ENCODE measurements at regions not wholly inside any gene's neighbourhood (a gene's known extent, or its start where the extent isn't known, plus 50 kb on each side); places are given as distances from the start of the nearest gene placed in this dataset.

- no peak for DNase-seq
- no peak overlapping the region for H3K27ac ChIP-seq
- H3K36me3 ChIP-seq = no peaks in the 10 kb centered on the region
- no peaks in the 10 kb centered on the region for H3K27me3 ChIP-seq (ENCODE audit: insufficient read depth, low read depth, severe bottlenecking)
- no peak for TF ChIP-seq CTCF (IDR thresholded peaks at IDR 0.05; ENCODE audit: low read depth, low read length)
- H3K4me3 ChIP-seq (ENCODE audit: low read depth, low read length) = no peak overlapping the region
- no peaks in the 10 kb centered on the region for H3K9me3 ChIP-seq (ENCODE audit: severe bottlenecking)
Observed at GRCh38 chr5:99109894-99110293, 181.1 kb upstream of the CHD1 start.

- Histone ChIP-seq H3K4me3 (ENCODE audit: low read depth, low read length) (no peak overlapping the region), H3K27ac (no peak overlapping the region), H3K36me3 (no peaks in the 10 kb centered on the region), H3K9me3 (ENCODE audit: severe bottlenecking) (no peaks in the 10 kb centered on the region), H3K27me3 (ENCODE audit: insufficient read depth, low read depth, severe bottlenecking) (no peaks in the 10 kb centered on the region)
- no peak for TF ChIP-seq CTCF (IDR thresholded peaks at IDR 0.05; ENCODE audit: low read depth, low read length)
- DNase-seq = no peak
Observed at GRCh38 chr5:99105216-99105615, 176.4 kb upstream of the CHD1 start.

GRCh38 chr5:99104538-99105132 lies 175.8 kb upstream of the CHD1 start:
- peak; percentile 32; the same call in 1 of the 2 replicates for TF ChIP-seq CTCF (IDR thresholded peaks at IDR 0.05; ENCODE audit: low read depth, low read length)
- Histone ChIP-seq H3K4me3 (ENCODE audit: low read depth, low read length) (no peak overlapping the region), H3K9me3 (ENCODE audit: severe bottlenecking) (no peaks in the 10 kb centered on the region), H3K27me3 (ENCODE audit: insufficient read depth, low read depth, severe bottlenecking) (no peaks in the 10 kb centered on the region), H3K36me3 (no peaks in the 10 kb centered on the region), H3K27ac (no peak overlapping the region)
- no peak for DNase-seq

GRCh38 chr5:99102073-99102697 lies 173.4 kb upstream of the CHD1 start:
- Histone ChIP-seq H3K27ac (no peak overlapping the region), H3K4me3 (ENCODE audit: low read depth, low read length) (no peak overlapping the region), H3K36me3 (no peaks in the 10 kb centered on the region), H3K27me3 (ENCODE audit: insufficient read depth, low read depth, severe bottlenecking) (no peaks in the 10 kb centered on the region), H3K9me3 (ENCODE audit: severe bottlenecking) (no peaks in the 10 kb centered on the region)
- DNase-seq = peak; percentile 77
- no peak for TF ChIP-seq CTCF (IDR thresholded peaks at IDR 0.05; ENCODE audit: low read depth, low read length)

GRCh38 chr5:99099691-99100090 lies 170.9 kb upstream of the CHD1 start:
- no peak for DNase-seq
- Histone ChIP-seq H3K27ac (no peak overlapping the region), H3K36me3 (no peaks in the 10 kb centered on the region), H3K9me3 (ENCODE audit: severe bottlenecking) (no peaks in the 10 kb centered on the region), H3K27me3 (ENCODE audit: insufficient read depth, low read depth, severe bottlenecking) (no peaks in the 10 kb centered on the region), H3K4me3 (ENCODE audit: low read depth, low read length) (no peak overlapping the region)
- no peak for TF ChIP-seq CTCF (IDR thresholded peaks at IDR 0.05; ENCODE audit: low read depth, low read length)

Measured in WERI-Rb-1 (cell line).